Tibial nerve (tissue), 4 donors: ENCODE measurements at regions not wholly inside any gene's neighbourhood (a gene's known extent, or its start where the extent isn't known, plus 50 kb on each side); places are given as distances from the start of the nearest gene placed in this dataset.

Source experiments
- DNase-seq, 2 donors: peaks; one replicate each; pipeline ENCODE4 v3.0.0-alpha.2; 2019; ENCODE audit warnings: low spot score in 2 of 2
- H3K27ac ChIP-seq, 4 donors: fragments of 200-600 bp; sonication (generic) in 3 of 4; one replicate each; pipeline ENCODE4 v1.5.1; 2017 to 2019; ENCODE audit warnings: mild to moderate bottlenecking in 1 of 4
- H3K27me3 ChIP-seq, 2 donors: fragments of 200-600 bp; sonication (generic) in 1 of 2; one replicate each; pipeline versions ENCODE4 v1.5.1 to v1.6.0; 2017 to 2019
- H3K36me3 ChIP-seq, 3 donors: fragments of 200-600 bp; sonication (generic); one replicate each; pipeline ENCODE4 v1.5.1; 2018 to 2019
- H3K4me1 ChIP-seq, 4 donors: fragments of 200-600 bp; sonication (generic) in 3 of 4; one replicate each; pipeline ENCODE4 v1.5.1; 2017 to 2019
- H3K4me3 ChIP-seq, 4 donors: fragments of 200-600 bp; sonication (generic) in 3 of 4; one replicate each; pipeline ENCODE4 v1.5.1; 2017 to 2019; ENCODE audit warnings: mild to moderate bottlenecking in 1 of 4, moderate library complexity in 1 of 4
- H3K9me3 ChIP-seq, 4 donors: fragments of 200-600 bp; sonication (generic) in 3 of 4; one replicate each; pipeline ENCODE4 v1.5.1; 2017 to 2019
- EP300 ChIP-seq, 2 donors: sonication (generic); formaldehyde crosslinking; IDR thresholded peaks; one replicate each; pipeline ENCODE4 v1.6.1; 2017; ENCODE audit warnings: antibody characterized with exemption in 2 of 2, mild to moderate bottlenecking in 1 of 2
- POLR2A ChIP-seq, 2 donors: fragments of 450-650 bp; IDR thresholded peaks; one replicate each; pipeline ENCODE4 v1.6.1; 2017; ENCODE audit warnings: antibody characterized with exemption in 2 of 2, mild to moderate bottlenecking in 2 of 2, moderate library complexity in 2 of 2
- WGBS, 2 donors: methylation state at CpG; one replicate each; pipeline ENCODE4 v1.1.5; 2018; 5-methylcytosine and 5-hydroxymethylcytosine counted together
- TF ChIP-seq, protein P1 (sequence below), 5 experiments: fragments of 200-600 bp in 3 of 5; fragments of 450-650 bp in 2 of 5; sonication (generic) in 3 of 5; IDR thresholded peaks; one replicate each; pipeline ENCODE4 v1.5.1; 2016 to 2019; ENCODE audit warnings: antibody characterized with exemption in 5 of 5, mild to moderate bottlenecking in 3 of 5, moderate library complexity in 2 of 5

DNA sequence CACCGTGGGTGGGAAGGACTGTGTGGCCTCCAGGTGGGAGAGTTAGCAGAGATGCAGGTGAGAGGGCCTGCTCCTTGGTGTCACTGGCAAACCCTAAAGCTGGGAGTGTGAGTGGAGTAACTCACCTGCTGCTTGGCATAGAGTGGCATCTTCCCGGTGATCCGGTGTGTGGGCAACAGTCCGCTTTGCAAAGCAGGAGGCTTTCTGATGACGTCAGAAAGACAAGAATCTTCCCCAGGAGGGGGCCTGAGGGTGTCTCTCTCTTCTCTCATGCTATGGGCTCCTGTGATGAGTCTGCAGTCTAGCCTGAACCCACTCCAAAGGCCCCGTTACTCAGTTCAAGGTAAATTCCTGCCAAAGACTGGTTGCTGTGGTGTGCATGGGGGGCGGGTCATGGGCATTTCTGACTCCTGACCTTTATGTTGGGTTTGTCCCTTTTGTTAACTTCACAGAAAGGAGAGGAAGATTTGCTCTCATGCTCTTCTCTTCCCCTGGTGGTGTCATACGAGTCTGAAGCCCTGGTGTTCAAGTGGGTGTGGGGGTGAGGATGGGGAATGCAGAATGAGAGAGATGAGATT, 187.9 kb downstream of the GATA3 start:
- H3K27ac ChIP-seq, result no peak overlapping the region
- DNase-seq, result no peak
- no peak overlapping the region for H3K4me3 ChIP-seq
- no peaks in the 10 kb centered on the region for H3K4me1 ChIP-seq
- no peaks in the 10 kb centered on the region for H3K36me3 ChIP-seq
- peaks cover 0 to 13% (median 0%) of the 10 kb centered on the region in 4 donors for H3K9me3 ChIP-seq
- H3K27me3 ChIP-seq, result no peaks in the 10 kb centered on the region
- no peak for TF ChIP-seq POLR2A (IDR thresholded peaks at IDR 0.05)
- TF ChIP-seq, protein P1, sequence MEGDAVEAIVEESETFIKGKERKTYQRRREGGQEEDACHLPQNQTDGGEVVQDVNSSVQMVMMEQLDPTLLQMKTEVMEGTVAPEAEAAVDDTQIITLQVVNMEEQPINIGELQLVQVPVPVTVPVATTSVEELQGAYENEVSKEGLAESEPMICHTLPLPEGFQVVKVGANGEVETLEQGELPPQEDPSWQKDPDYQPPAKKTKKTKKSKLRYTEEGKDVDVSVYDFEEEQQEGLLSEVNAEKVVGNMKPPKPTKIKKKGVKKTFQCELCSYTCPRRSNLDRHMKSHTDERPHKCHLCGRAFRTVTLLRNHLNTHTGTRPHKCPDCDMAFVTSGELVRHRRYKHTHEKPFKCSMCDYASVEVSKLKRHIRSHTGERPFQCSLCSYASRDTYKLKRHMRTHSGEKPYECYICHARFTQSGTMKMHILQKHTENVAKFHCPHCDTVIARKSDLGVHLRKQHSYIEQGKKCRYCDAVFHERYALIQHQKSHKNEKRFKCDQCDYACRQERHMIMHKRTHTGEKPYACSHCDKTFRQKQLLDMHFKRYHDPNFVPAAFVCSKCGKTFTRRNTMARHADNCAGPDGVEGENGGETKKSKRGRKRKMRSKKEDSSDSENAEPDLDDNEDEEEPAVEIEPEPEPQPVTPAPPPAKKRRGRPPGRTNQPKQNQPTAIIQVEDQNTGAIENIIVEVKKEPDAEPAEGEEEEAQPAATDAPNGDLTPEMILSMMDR (IDR thresholded peaks at IDR 0.05), result no peak
- no peak for TF ChIP-seq EP300 (IDR thresholded peaks at IDR 0.05)
- WGBS, 2 donors, result 80 to 82% methylated on average over 8 of the region's 8 CpGs

DNA sequence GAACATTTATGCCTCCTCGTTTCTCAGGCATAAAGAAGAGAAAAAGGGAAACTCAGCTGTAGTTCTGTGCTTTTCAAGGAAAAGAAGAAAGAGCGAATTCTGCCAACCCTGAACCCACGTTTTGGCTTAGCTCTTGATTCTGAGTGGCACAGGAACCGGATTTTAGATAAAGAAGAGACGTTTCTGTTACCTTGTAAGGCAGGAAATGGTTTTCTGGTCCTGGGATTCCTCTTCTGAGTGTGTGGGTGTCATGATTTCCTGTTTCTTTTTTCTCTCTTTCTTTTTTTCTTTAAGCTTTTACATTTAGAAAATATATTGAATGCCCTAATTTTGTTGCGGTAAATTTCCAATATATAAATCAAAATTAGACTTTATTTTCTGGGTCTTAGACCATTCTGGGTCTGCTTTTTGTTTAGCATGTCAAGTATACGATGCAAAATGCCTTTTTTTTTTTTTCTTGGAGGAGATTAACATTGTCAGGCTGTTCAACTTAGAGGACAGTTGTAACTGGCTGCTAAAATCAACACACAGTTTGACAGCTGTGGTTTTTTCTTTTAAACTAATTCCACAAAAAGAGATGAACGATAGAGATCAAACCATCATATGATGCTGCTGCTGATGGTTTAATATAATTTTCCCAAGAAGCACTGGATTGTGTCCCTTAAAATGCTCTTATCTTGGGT, 190.8 kb downstream of the GATA3 start:
- no peak for DNase-seq
- 40 to 45% methylated on average over 8 of the region's 8 CpGs for WGBS, 2 donors
- Histone ChIP-seq H3K4me3 (no peak overlapping the region), H3K9me3 (peaks cover 0 to 19% (median 0%) of the 10 kb centered on the region in 4 donors), H3K36me3 (no peaks in the 10 kb centered on the region), H3K4me1 (no peaks in the 10 kb centered on the region), H3K27ac (no peak overlapping the region), H3K27me3 (no peaks in the 10 kb centered on the region)
- TF ChIP-seq, protein P1 (IDR thresholded peaks at IDR 0.05), result no peak

DNA sequence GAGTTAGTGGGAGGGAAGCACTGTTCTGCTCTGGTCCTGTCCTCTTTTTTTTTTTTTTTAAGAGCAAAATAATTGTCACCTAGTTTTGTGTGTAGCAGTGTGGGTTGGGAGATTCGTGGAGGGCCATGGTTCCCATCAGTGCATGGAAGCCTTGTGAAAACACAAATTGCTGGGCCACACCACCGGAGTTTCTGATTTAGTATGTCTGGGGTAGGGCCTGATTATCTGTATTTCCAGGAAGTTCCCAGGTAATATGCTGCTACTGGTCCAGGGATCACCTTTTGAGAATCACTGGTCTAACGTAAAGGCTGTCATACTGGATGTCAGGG, 191.3 kb downstream of the GATA3 start:
- no peak for DNase-seq
- Histone ChIP-seq H3K36me3 (no peaks in the 10 kb centered on the region), H3K27me3 (no peaks in the 10 kb centered on the region), H3K9me3 (peaks cover 0 to 19% (median 0%) of the 10 kb centered on the region in 4 donors), H3K4me1 (no peaks in the 10 kb centered on the region), H3K27ac (no peak overlapping the region), H3K4me3 (no peak overlapping the region)
- WGBS, 2 donors, result 81 to 89% methylated on average over 3 of the region's 3 CpGs
- TF ChIP-seq EP300 (IDR thresholded peaks at IDR 0.05) (no peak), POLR2A (IDR thresholded peaks at IDR 0.05) (no peak)
- TF ChIP-seq, protein P1 (IDR thresholded peaks at IDR 0.05), result no peak

- no peak for DNase-seq
- H3K4me3 ChIP-seq, result no peak overlapping the region
- TF ChIP-seq POLR2A (IDR thresholded peaks at IDR 0.05) (no peak), EP300 (IDR thresholded peaks at IDR 0.05) (no peak)
- WGBS, 2 donors, result 84 to 94% methylated on average over 2 of the region's 2 CpGs
- peaks cover 0 to 19% (median 0%) of the 10 kb centered on the region in 4 donors for H3K9me3 ChIP-seq
- no peak overlapping the region for H3K27ac ChIP-seq
- no peaks in the 10 kb centered on the region for H3K4me1 ChIP-seq
- H3K36me3 ChIP-seq, result no peaks in the 10 kb centered on the region
- H3K27me3 ChIP-seq, result no peaks in the 10 kb centered on the region
These were observed 192.1 kb downstream of the GATA3 start for GRCh38 chr10:8246548-8246947.

DNA sequence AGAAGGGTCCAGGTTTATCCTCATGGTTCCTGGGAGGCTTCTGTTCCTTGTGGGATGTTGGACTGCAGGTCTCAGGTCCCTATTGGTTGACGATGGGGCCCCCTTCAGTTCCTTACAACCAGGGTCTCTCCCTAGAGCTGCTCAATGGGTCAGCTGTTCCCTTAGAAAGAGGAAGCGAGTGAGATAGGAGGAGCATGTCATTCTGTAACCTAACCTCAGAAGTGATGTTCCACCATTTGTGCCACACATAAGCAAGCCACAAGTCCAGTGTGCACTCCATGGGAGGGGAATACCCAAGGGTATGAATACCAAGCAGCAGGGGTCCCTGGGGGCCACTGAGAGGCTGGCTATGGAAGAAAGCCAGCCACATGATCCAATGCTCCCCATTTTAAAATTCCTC, 192.7 kb downstream of the GATA3 start:
- Histone ChIP-seq H3K27me3 (no peaks in the 10 kb centered on the region), H3K27ac (no peak overlapping the region), H3K4me3 (no peak overlapping the region), H3K36me3 (no peaks in the 10 kb centered on the region), H3K4me1 (no peaks in the 10 kb centered on the region), H3K9me3 (peaks cover 0 to 19% (median 0%) of the 10 kb centered on the region in 4 donors)
- DNase-seq, result no peak
- TF ChIP-seq POLR2A (IDR thresholded peaks at IDR 0.05) (no peak), EP300 (IDR thresholded peaks at IDR 0.05) (no peak)
- TF ChIP-seq, protein P1 (IDR thresholded peaks at IDR 0.05), result no peak
- WGBS, 2 donors, result 90 to 100% methylated on average over 2 of the region's 2 CpGs
